Stomach smooth muscle (tissue), 2 donors: ENCODE measurements at regions not wholly inside any gene's neighbourhood (a gene's known extent, or its start where the extent isn't known, plus 50 kb on each side); places are given as distances from the start of the nearest gene placed in this dataset.

Experiments used
- H3K27ac ChIP-seq: one replicate; pipeline ENCODE4 v1.7.0; 2013; ENCODE audit warnings: mild to moderate bottlenecking, low read length, inconsistent platforms
- H3K27me3 ChIP-seq, 2 donors: one replicate each; pipeline ENCODE4 v1.7.0; 2013; ENCODE audit warnings: low read length in 2 of 2; ENCODE audit not compliant: insufficient read depth in 2 of 2, control insufficient read depth in 1 of 2
- H3K36me3 ChIP-seq, 2 donors: one replicate each; pipeline ENCODE4 v1.7.0; 2013; ENCODE audit warnings: low read length in 2 of 2; ENCODE audit not compliant: control insufficient read depth in 2 of 2, insufficient read depth in 2 of 2
- H3K4me1 ChIP-seq: one replicate; pipeline ENCODE4 v1.7.0; 2013; ENCODE audit warnings: low read length; ENCODE audit not compliant: control insufficient read depth, insufficient read depth
- H3K4me3 ChIP-seq, 2 donors: one replicate each; pipeline ENCODE4 v1.7.0; 2013; ENCODE audit warnings: low read length in 2 of 2
- H3K9ac ChIP-seq, 2 donors: one replicate each; pipeline ENCODE4 v1.7.0; 2013; ENCODE audit warnings: low read length in 2 of 2, mild to moderate bottlenecking in 1 of 2
- H3K9me3 ChIP-seq, 2 donors: one replicate each; pipeline ENCODE4 v1.7.0; 2013; ENCODE audit warnings: low read length in 2 of 2; ENCODE audit not compliant: control insufficient read depth in 2 of 2
- donor health status: healthy.
- donor health status: Pancreatic carcinoma.

DNA sequence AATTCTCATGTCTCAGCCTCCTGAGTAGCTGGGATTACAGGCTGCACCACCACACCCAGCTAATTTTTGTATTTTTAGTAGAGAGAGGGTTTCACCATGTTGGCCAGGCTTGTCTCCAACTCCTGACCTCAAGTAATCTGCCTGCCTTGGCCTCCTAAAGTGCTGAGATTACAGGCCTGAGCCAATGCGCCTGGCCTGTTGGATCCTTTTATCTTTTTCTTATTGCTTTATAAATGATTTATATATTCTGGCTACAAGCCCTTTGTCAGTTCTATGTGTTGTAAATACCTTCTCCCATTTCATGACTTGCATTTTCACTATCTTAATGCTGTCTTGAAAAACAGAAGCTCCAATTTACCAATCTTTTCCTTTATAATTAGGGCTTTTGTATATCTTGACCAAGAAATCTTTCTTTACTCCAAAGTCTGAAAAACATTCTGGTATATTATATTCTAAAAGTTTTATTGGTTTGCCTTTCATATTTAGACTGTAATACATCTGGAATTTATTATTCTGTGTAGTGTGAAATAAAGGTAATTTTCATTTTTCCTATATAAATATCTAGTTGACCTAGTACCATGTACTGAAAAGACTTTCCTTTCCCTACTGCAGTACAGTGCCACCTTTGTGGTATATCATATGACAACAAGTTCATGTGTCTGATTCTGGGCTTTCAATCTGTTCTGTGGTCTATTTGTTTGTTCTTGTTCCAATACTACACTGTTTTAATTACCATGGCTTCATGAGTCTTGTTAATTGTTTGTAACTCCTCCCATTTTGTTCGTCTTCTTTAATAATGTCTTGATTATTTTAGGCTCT, 52.9 kb upstream of the RNU6-1 start:
- Histone ChIP-seq H3K9ac (no peak overlapping the region), H3K27ac (no peak overlapping the region), H3K27me3 (no peaks in the 10 kb centered on the region), H3K4me3 (no peak overlapping the region), H3K9me3 (peaks cover 0 to 4% of the 10 kb centered on the region in 2 donors), H3K36me3 (no peaks in the 10 kb centered on the region), H3K4me1 (peaks cover 6% of the 10 kb centered on the region)

DNA sequence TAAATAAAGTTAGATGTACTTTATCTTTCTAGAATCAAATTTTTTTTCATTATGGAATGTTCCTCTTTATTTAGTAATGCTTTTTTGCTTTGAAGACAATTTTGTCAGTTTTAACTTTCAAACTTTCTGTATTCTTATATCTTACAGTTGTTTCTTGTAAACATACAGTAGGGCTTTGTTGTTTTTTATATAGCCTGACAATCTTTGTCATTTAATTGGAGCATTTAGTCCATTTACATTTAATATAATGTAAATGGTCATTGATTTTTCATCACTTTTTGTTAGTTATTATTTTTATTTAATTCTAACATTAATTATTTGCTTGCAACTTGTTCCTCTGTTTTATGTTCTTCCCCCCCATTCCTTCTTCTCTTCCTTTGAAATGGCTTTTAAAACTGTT, 55.4 kb upstream of the RNU6-1 start:
- Histone ChIP-seq H3K4me1 (peaks cover 6% of the 10 kb centered on the region), H3K27me3 (no peaks in the 10 kb centered on the region), H3K9ac (no peak overlapping the region), H3K27ac (no peak overlapping the region), H3K9me3 (peaks cover 0 to 3% of the 10 kb centered on the region in 2 donors), H3K36me3 (no peaks in the 10 kb centered on the region), H3K4me3 (no peak overlapping the region)

- H3K9ac ChIP-seq, result no peak overlapping the region
- H3K4me3 ChIP-seq, result no peak overlapping the region
- H3K27me3 ChIP-seq, result no peaks in the 10 kb centered on the region
- no peak overlapping the region for H3K27ac ChIP-seq
- no peaks in the 10 kb centered on the region for H3K9me3 ChIP-seq
- H3K36me3 ChIP-seq, result no peaks in the 10 kb centered on the region
- H3K4me1 ChIP-seq, result peaks cover 4% of the 10 kb centered on the region
Observed at GRCh38 chr15:67897646-67898339, 57.9 kb upstream of the RNU6-1 start.

DNA sequence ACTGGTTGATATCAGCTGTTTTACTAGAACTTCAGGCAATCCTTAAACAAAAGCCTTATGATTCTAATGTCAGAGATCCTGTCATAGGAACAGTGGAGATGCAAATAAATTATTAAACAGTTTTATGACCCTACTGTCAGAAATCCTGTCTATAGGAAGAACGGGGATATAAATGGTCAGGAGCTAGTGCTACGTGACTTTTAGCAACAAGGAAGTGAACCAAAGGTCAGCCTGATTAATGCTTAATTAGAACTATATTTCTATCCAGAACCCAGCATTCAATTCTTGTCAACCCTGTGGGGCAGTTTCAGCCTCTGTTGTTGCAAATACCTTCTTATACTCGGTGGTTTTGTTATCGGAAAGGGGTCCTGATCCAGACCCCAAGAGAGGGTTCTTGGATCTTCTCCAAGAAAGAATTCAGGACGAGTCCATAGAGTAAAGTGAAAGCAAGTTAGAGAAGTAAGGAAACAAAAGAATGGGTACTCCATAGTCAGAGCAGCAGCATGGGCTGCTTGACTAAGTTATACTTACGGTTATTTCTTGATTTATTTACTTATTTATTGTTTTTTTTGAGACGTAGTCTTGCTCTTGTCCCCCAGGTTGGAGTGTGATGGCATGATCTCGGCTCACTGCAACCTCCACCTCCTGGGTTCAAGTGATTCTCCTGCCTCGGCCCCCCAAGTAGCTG, 59.9 kb upstream of the RNU6-1 start:
- no peak overlapping the region for H3K27ac ChIP-seq

GRCh38 chr15:67900621-67901147, 60.8 kb upstream of the RNU6-1 start:
- Histone ChIP-seq H3K9ac (no peak overlapping the region), H3K4me3 (no peak overlapping the region), H3K36me3 (no peaks in the 10 kb centered on the region), H3K27ac (no peak overlapping the region), H3K4me1 (peaks cover 4% of the 10 kb centered on the region), H3K9me3 (no peaks in the 10 kb centered on the region), H3K27me3 (no peaks in the 10 kb centered on the region)

More for the DNA sequence above, 59.9 kb upstream of the RNU6-1 start:
- Histone ChIP-seq H3K36me3 (no peaks in the 10 kb centered on the region), H3K9me3 (no peaks in the 10 kb centered on the region), H3K27me3 (no peaks in the 10 kb centered on the region), H3K4me3 (no peak overlapping the region), H3K4me1 (peaks cover 4% of the 10 kb centered on the region), H3K9ac (no peak overlapping the region)

DNA sequence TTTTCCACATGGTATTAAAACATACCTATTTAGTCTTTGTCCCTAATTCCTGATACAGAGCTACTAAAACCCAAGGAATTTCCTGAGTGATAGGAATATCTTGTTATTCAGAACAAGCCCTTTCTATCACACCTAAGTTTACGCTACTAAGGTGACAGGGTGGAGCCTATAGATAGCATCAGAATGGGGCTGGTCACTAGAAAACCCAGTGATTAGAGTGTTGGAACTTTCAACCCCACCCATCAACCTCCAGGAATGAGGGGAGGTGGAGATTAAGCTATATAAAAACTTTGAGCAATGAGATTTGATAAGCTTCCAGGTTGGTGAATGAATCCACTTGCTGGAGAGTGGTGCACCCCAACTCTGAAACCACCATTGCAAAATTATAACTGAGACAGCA, 62.1 kb upstream of the RNU6-1 start:
- H3K27ac ChIP-seq, result no peak overlapping the region
- no peaks in the 10 kb centered on the region for H3K9me3 ChIP-seq
- H3K4me1 ChIP-seq, result peaks cover 4% of the 10 kb centered on the region

GRCh38 chr15:67902579-67903009, 62.7 kb upstream of the RNU6-1 start:
- Histone ChIP-seq H3K9me3 (no peaks in the 10 kb centered on the region), H3K36me3 (no peaks in the 10 kb centered on the region), H3K27me3 (no peaks in the 10 kb centered on the region), H3K4me1 (peaks cover 2% of the 10 kb centered on the region), H3K4me3 (no peak overlapping the region), H3K9ac (no peak overlapping the region), H3K27ac (no peak overlapping the region)

More for the DNA sequence above, 62.1 kb upstream of the RNU6-1 start:
- H3K9ac ChIP-seq, result no peak overlapping the region
- H3K4me3 ChIP-seq, result no peak overlapping the region
- no peaks in the 10 kb centered on the region for H3K36me3 ChIP-seq
- no peaks in the 10 kb centered on the region for H3K27me3 ChIP-seq

DNA sequence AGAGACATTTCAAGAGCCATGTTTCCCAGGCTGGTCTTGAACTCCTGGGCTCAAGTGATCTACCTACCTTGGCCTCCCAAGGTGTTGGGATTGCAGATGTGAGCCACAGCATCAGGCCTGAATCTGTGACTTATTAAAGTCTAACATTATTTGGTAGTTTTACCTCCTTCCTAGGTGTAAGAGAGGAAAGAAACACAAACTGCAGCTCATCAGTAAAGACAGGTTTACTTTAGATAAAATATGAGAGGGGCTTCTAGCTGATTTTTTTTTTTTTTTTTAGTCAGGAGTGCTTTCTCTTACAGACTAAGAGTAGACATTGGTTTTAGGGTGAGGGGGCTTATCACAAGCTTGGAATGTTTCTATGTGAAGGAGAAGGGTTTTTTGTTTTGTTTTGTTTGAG, 63.9 kb upstream of the RNU6-1 start:
- no peaks in the 10 kb centered on the region for H3K27me3 ChIP-seq
- H3K4me3 ChIP-seq, result no peak overlapping the region
- no peaks in the 10 kb centered on the region for H3K4me1 ChIP-seq
- no peak overlapping the region for H3K27ac ChIP-seq
- no peak overlapping the region for H3K9ac ChIP-seq
- no peaks in the 10 kb centered on the region for H3K9me3 ChIP-seq
- H3K36me3 ChIP-seq, result no peaks in the 10 kb centered on the region

- Histone ChIP-seq H3K27ac (no peak overlapping the region), H3K9ac (no peak overlapping the region), H3K36me3 (no peaks in the 10 kb centered on the region)
Observed at GRCh38 chr15:67905628-67906027, 65.8 kb upstream of the RNU6-1 start.

GRCh38 chr15:67906382-67906781, 66.5 kb upstream of the RNU6-1 start:
- peaks cover 2% of the 10 kb centered on the region for H3K4me1 ChIP-seq
- peaks cover 5% of the 10 kb centered on the region in 2 donors for H3K9me3 ChIP-seq
- H3K27ac ChIP-seq, result no peak overlapping the region
- no peak overlapping the region for H3K4me3 ChIP-seq
- no peaks in the 10 kb centered on the region for H3K36me3 ChIP-seq
- no peaks in the 10 kb centered on the region for H3K27me3 ChIP-seq
- H3K9ac ChIP-seq, result no peak overlapping the region

More at GRCh38 chr15:67905628-67906027, 65.8 kb upstream of the RNU6-1 start:
- no peak overlapping the region for H3K4me3 ChIP-seq
- peaks cover 5% of the 10 kb centered on the region in 2 donors for H3K9me3 ChIP-seq
- H3K4me1 ChIP-seq, result no peaks in the 10 kb centered on the region
- no peaks in the 10 kb centered on the region for H3K27me3 ChIP-seq
